Sigmoid colon (tissue), 3 donors: ENCODE measurements at regions not wholly inside any gene's neighbourhood (a gene's known extent, or its start where the extent isn't known, plus 50 kb on each side); places are given as distances from the start of the nearest gene placed in this dataset.

Experiments used
- CTCF ChIP-seq, 4 experiments: fragments of 450-650 bp in 3 of 4; fragments of 200-600 bp in 1 of 4; IDR thresholded peaks; one replicate each; pipeline ENCODE4 v1.5.1; 2016 to 2019; ENCODE audit warnings: antibody characterized with exemption in 4 of 4, mild to moderate bottlenecking in 3 of 4, moderate library complexity in 2 of 4
- POLR2A ChIP-seq, 2 donors: fragments of 450-650 bp; IDR thresholded peaks; one replicate each; pipeline ENCODE4 v1.6.1; 2016; ENCODE audit warnings: antibody characterized with exemption in 2 of 2, mild to moderate bottlenecking in 2 of 2, moderate library complexity in 2 of 2

DNA sequence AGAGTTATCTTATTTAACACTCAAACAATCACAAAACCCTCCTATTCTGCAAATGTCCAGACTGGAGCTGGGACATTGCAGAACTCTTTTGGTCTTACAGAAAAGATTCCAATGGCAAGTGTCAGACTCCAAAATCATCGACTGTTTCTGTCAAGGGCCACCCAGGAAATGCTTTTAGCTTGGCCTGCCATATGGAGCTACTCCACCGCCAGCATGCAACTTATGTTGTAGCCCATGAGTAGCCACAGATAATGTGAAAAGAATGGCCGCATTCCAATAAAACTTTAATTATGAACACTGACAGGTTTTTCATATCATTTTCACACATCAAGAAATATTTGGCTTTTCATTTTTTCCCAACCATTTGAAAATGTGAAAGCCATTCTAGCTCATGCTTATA is 57.5 kb downstream of the SYNE3 start:
- no peak for TF ChIP-seq CTCF (IDR thresholded peaks at IDR 0.05)
- no peak for TF ChIP-seq POLR2A (IDR thresholded peaks at IDR 0.05)
